ENCODE measurements at regions not wholly inside any gene's neighbourhood (a gene's known extent, or its start where the extent isn't known, plus 50 kb on each side); places are given as distances from the start of the nearest gene placed in this dataset.
A peak's percentile ranks its signal among the peaks of the same experiment; 100 is the strongest.

DNA sequence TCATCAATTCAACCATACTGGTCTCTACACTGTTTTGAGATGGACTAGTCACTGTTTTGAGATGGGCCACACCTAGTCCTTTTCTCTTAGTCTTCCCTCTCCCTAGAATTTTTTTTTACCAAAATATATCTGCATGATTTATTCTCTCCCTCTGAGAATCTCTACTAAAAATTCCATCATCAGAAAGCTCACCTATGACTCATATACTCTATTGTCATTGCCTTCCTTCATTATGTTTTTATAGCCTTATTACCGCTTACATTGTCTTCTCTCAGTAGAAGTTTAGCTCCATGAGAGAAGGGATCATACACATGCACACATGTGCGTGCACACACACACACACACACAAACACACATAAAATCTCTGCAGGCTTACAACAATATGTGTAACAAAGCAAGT lies 303.6 kb downstream of the PCDH10 start:
- no peak for DNase-seq

DNA sequence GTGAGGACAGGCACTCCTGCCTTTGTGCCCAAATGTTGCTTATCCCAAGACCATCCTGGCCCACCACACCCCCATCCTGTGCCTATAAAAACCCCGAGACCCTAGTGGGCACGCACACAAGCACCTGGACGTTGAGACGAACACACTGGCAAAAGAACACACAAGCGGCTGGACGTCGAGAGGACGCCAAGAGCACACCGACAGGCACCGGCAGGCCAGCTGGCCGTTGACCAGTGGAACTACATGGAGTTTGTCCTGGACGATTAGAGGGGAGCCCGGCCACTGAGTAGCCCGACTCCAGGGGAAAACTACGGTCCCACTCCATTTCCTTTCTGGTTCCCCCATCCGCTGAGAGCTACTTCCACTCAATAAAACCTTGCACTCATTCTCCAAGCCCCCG lies 301.7 kb downstream of the PCDH10 start:
- DNase-seq: no peak

DNA sequence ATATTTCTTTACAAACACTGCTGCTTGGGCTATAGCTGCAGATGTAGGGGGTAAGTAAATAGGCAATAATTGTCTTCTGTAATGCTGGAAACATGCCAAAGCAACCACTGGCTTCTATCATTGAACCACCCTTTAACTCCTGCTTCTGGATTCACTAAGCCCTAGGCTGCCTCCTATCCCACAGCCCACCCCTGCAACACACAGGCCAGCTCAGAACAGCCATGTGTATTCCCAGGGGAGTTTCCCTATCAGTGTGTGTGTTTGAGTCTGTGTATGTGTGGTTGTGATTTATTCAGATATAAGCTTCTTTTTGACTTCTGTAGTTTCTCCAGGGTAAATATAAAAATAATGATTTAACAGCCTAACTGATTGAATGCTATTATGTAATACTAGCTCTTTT lies 291.3 kb downstream of the PCDH10 start:
- DNase-seq: no peak

DNA sequence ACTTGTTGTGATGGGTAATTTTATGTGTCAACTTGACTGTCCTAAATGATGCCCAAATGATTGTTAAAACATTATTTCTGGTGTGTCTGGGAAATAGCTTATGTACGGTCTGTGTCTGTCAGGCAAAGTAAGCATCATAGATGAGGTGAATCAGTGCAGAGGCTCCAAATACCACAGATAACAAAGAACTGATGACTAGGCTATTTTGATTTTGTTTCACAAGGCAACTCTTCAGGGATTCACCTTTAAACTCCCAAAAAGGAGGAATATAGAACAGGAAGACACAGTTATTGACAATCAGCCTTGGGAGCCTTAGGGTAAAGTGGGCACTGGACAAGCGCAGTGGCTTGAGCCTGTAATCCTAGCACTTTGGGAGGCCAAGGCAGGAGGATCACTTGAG lies 290.7 kb downstream of the PCDH10 start:
- no peak for DNase-seq

DNA sequence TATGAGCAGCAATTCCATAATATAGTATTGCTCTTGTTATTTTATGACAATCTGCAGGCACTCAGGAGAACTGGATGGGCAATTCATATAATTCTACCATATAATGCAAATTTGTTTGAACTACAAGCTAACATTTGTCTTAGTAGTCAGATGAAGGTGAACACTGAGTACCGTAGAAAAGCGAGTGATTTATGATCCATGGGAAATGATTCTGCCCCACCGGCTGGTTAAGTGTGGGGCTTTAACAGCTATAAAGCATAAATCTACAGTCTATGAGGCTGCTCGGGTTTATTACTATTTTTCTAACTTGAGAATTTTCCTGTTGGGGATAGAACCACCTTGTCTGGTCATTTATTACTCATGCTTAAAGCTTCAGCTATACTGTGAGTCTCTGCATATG lies 275.5 kb downstream of the PCDH10 start:
- DNase-seq: no peak

DNA sequence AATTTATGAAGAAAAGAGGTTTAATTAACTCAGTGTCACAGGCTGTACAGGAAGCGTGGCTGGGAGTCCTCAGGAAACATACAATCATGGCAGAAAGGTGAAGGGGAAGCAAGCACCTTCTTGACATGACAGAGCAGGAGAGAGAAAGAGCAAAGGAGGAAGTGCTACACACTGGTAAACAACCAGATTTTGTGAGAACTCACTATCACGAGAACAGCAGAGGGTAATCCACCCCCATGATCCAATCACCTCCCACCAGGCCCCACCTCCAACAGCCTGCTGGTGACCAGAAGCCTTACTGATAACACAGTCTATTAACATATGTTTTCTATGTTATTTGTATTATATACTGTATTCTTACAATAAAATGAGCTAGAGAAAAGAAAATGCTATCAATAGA lies 254.8 kb downstream of the PCDH10 start:
- DNase-seq: no peak

DNA sequence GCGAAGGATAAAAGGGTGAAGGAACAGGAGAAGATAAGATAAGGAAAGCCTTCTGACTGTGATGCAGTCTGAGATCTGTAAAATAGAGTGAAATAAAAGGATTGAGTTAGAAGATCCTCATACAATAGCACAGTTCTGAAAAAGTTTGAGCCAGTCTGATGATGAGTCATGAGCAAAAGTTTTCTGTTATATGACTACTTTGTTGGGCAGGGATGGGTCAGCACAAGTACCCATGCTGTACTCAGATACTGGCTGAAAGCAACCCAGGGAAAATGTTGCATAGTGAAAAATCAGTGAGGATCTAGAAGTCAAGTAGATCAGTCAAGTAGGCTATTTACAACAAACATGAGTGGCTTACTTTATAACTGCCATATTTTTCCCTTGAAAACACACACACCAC lies 253.5 kb downstream of the PCDH10 start:
- no peak for DNase-seq

DNA sequence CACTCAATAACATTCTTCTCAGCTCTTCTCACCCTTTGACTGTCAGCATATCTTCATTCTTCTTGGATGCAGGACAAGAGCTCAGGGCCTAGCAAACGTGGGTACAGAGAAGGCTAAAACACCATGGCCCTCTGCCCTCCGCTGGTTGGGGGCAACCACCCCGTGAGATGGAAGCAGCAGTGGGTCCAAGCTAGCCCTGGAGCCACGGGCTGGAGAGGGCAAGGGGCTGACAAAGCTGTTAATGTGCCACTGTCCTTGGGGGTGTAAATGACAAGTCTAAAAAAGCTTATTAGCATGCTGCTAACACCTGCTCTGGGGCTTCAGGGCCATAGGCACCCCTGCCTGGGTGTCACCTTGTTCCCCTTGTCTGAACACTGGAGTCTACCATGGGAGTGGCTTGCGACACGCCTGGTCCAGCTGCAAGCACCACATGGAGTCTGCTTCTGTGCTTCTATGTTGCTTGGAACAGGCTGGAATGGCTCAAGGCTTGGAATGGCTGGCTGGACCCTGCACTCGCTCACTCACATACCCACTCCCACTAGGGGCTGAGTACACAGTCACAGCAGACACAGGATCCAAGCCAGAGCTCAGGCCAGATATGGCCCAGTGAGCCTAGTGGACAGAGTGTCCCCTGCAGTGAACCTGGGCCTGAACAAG lies 246.0 kb downstream of the PCDH10 start:
- no peak for DNase-seq

DNA sequence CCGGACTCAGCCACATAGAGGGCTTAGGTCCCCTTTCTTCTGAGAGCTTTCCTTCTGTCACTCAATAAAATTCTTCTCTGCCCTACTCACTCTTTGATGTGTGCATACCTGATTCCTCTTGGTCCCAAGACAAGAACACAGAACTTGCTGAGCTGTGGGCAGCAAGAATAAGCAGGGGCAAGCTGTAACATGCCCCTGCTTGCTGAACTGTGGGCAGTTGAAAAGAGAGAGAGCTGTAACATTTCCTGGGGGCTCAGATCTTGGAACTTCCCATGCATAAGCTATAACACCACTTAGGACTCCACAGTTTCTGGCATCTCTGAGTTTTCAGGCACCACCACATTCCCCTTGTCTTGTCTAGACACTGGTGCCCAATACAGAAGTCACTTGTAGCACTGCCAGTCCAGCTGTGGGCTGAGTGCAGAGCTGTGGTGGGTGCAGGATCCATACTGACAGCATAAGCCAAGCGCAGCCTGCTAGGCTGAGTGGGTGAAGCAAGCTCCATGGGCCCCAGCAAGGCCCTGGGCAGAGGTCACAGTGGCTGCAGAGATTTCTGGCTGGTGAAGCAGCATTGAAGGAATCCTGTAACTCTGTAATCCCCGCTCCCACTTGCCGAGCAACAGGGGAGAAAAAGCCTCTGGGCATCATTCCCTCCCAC lies 241.2 kb downstream of the PCDH10 start:
- no peak for DNase-seq

DNA sequence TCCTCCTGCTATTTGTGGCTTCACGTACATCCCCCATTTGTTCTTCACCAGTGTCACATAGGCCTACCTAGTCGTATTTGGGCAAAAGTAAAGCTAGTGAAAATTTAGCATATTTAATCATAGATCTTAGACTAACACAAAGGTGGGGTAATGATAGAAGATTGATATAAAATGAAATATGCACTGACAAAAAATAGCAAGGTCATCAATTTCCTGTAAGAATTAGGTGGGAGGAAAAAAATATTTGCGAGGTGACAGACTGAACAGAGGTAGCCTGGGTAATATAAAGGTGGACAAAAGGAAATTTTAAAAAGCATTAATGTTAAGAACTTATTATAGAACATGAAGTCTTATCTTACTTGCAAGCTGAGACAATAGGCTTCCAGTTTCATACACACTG lies 239.9 kb downstream of the PCDH10 start:
- no peak for DNase-seq

DNA sequence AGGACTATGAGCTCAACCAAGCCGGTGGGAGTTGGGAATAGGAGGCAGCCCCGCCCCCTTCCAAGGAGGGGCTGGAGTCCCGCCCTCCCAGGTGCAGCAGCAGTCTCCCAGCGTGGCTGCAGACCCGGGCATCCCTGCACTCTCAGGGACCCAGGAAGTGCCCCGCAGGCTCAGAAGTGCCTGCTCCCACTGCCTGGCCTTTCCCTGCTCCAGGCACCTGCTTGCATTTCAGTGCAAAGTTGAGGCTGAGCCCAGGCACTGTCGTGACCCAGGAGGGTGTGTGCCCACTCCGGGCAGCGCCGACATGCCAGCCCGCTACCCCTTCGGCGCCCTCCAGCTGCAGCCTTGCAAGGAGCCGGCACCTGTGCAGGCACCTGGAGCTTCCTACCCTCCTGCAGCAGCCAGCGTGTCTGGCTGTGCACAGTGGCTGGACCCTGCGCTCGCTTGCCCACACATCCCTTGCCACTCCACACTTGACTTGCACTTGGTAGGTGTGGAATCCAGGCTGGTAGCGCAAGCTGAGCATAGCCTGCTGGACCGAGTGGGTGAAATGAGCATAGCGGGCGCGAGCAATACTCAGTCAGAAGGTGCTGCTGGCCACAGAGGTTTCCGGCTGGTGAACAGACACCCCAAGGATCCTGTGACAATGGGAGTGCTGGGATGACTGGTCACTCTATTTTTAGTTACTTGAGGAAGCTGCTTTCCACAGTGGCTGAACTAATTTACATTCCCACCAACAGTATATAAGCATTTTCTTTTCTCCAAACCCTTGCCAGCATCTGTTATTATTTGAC lies 236.3 kb downstream of the PCDH10 start:
- no peak for DNase-seq

DNA sequence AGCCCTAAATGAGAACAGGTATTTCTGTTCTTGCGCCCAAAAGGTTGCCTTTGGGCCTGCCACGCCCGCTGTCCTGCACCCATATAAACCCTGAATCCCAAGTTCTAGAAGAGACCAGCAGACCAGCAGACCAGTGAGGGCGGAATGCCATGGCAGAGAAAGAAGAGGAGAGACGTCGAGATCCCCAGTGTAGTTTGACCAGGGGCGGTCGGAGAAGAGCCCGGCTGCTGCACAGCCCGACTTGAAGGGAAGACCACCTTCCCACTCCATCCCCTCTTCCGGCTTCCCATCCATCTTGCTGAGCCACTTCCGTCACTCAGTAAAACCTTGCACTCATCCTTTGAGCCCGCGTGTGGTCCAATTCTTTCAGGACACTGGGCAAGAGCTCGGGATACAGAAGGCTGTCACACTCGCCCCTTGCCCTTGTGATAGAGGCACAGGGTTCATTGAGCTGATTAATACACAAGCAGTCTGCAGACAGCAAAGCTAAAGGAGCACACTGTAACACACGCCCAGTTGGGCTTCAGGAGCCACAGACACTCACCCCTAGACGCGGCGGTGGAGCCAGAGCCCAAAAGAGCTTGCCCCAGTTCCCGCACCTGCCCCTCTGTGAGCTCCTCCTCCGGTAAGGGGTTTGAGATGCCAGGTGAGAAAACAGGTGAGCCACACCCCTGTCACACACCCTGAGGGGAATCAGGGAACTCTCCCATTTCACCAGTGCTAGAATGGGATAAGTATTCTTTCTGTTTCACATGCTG lies 230.8 kb downstream of the PCDH10 start:
- no peak for DNase-seq

DNA sequence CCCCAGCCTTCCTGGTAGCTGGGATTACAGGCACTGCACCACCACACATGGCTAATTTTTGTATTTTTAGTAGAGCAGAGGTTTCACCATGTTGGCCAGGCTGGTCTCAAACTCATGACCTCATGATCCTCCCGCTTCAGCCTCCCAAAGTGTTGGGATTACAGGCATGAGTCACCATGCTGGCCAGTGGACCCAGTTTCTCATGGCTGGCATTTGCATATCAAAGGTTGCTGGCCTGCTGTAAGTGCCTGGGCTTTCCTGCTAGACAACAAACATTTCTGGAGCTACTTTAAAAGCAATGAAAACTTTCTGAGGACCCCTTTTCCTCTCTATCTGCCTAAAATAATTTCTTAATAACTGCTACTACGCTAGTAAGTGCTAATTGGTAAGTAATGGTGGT lies 228.2 kb downstream of the PCDH10 start:
- DNase-seq: no peak

DNA sequence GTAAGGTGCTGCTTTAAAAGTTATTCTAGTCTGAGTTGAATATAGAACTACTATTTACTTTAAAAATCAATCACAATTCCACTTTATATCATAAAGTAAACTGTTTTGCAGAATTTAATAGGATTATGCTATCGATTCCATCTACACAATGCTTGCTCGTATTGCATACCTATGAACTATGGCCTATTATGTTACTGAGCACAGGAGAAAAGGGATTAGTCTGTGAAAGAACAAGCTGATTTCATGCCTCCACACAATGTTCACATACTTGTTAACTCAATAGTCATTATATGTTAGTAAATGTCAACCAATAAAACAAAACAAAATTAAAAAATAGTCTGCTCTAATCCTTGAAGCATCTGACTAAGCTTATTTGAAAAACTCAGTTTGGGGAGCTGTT lies 223.6 kb downstream of the PCDH10 start:
- no peak for DNase-seq

DNA sequence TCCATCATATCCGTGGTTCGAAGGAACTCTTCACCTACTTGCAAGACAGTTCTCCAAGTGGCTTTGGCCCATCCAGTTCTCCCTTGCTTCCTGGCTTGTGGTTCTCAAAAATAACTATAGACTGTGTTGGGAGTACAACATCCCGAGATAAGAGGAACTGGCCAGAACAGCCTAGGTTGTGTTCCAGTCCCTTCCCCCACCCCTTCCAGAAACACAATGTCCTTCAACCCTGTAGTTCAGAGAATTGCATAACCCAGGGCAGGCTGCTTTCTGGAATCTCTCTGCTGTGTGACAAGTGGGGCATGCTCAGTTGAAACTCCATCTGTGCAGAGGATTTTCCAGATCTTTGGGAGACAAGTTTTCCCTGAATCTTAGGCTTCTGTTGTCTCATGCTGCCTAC lies 206.5 kb downstream of the PCDH10 start:
- DNase-seq: no peak

DNA sequence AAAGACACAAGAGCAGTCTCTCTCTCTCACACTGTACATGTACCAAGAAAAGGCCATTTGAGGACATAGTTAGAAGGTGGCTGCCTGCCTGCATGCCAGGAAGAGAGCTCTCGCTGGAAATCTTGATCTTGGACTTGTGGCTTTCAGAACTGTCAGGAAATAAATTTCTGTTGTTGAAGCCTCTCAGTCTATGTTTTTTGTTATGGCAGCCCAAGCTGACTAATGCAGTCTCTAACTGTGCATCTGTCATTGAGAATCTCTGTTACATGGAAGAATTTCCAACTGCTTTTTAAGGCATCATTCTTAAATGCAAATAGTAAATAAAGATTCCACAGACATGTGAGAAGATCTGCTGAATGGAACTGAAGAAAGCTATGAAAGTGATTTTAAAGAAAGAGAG lies 198.3 kb downstream of the PCDH10 start:
- DNase-seq: no peak

DNA sequence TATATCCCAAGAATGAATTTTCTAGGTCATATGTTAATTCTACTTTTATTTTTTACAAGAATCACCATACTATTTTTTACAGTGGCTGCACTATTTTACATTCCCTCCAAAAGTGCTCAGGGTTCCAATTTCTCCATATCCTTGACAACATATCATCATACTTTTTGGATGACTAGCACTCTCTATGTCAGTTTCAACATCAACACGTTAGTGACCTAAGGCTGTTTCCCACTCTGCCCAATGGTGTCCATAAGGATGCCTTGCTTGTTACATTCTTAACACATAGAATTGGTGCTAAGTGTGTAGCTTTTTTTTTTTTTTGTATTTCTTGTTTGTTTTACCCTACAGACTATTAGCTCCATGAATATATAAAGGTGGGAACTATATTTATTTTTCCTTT lies 175.4 kb downstream of the PCDH10 start:
- DNase-seq: no peak

DNA sequence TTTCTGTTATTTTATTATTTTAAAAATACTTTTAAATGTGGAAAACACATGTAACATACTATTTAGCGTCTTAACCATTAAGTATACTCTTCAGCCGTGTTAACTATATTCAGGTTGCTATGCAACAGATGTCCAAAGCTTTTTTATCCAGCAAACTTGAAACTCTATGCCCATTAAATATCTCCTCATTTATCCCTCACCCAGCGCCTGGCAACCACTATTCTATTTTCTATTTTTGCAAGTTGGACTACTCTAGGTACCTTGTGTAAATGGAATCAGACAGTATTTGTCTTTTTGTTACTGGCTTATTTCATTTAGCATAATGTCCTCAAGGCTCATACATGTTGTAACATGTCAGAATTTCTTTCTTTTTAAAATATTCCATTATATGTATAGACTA lies 174.6 kb downstream of the PCDH10 start:
- no peak for DNase-seq

DNA sequence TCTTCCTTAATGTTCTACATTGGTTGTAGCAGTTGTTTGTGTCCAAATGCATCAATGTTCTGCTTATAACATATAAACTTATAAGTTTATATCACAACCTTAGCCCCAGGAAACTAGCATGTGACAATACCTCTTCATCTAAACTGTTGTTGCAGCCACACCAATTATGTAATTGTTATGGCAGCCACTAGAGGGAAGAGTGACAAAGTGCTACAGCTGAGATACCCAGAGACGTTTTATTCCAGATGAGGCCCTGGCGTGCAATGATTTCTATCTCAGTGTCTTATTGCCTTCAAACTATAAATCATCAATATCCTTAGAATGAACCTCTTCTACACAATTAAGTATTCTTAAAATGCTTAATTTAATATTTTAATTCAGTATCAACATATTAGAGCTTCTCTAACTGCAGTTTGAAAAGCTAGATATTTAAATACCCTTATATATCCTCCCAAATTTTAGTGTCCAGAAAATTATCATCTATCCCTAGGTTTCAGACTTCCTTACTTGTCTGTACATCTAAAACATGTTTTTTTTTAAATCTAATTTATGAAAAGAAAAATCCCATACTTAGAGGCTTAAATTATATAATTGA lies 171.6 kb downstream of the PCDH10 start:
- DNase-seq: peak; percentile 41

DNA sequence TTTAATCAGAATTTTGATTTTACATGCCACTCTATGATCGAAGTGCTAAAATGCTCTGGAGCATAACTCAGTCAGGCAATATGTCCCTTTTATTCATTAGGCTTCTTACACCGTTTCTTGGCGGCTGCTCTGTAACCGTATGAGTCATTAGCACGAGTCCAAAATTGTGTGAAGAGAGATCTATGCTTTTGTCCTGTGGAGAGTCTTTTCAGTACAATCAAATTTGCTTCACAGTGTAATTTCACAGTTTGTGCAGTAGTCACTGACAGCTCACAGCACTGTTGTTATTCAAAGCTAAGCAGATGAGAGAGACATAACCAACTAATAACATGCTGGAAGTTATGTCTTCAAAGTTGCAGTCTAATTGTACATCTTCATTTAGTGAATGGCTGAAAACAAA lies 167.8 kb downstream of the PCDH10 start:
- DNase-seq: no peak

DNA sequence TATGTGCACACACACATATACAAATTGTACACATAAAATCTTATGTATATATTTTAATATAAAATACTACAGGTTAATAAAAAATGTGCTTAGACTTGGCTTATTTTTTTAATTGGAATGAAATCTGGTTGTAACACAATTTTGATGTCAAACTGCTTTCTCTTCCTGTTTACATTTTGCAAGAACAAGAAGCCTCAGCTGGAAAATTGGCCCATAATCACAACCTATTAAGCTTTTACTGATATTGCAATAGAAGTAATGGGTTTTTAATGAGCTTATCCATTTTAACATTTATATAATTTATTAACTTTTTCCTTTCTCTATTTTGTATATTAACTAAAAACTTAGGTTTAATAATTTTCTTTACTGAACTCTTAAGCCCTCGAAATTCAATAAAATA lies 165.9 kb downstream of the PCDH10 start:
- no peak for DNase-seq

DNA sequence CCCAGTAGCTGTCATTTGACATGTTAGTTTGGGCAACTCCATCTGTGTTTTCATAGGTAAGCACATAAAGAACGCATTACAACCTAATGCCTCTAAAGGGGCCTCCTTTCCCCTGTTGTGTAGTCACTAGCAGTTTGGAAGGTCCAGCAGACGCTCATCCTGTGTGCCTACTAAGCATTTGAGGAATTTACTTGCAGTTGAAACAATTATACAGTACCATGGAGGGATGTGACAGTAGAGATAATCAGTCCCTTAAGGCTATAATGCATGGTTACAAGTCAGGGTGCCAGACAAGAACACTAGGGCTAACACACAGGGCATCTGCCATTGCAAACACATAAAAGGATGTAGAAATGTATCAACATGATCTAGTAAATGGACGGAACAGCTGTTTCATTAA lies 138.3 kb downstream of the PCDH10 start:
- no peak for DNase-seq

DNA sequence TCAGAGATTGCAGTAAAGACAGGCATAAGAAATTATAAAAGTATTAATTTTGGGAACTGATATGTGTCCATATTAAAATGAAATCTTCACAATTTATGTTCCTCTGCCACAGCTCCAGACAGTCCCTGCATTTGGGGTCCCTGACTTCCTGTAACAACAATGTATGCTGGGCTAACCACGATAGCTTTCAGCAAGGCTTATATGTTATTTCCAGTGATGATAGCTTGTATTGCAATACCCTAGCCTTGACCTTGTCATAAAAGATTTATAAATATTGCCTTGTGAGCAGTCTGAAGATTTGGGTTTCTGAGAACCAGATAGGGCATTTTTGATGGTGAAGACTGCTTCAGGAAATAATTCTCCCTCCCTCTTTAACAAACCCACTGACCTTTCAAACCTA lies 129.5 kb downstream of the PCDH10 start:
- no peak for DNase-seq

All from kidney glomerular epithelial cell (primary cell).